Parathyroid adenoma (tissue), 2 donors: ENCODE measurements at regions not wholly inside any gene's neighbourhood (a gene's known extent, or its start where the extent isn't known, plus 50 kb on each side); places are given as distances from the start of the nearest gene placed in this dataset.

ENCODE experiments used
- H2AFZ ChIP-seq: fragments of 300-600 bp; sonication (generic); one replicate; pipeline ENCODE4 v1.7.0; 2017; ENCODE audit warnings: antibody characterized with exemption, mild to moderate bottlenecking
- H3K27ac ChIP-seq: fragments of 300-600 bp; sonication (generic); one replicate; pipeline ENCODE4 v1.7.0; 2017
- H3K27me3 ChIP-seq: fragments of 300-600 bp; sonication (generic); one replicate; pipeline ENCODE4 v1.7.0; 2017; ENCODE audit warnings: low read length; ENCODE audit not compliant: control insufficient read depth, insufficient read depth
- H3K36me3 ChIP-seq: fragments of 300-600 bp; sonication (generic); one replicate; pipeline ENCODE4 v1.7.0; 2017; ENCODE audit warnings: low read length; ENCODE audit not compliant: control insufficient read depth, insufficient read depth
- H3K4me1 ChIP-seq: fragments of 300-600 bp; sonication (generic); one replicate; pipeline ENCODE4 v1.7.0; 2017; ENCODE audit warnings: control low read depth
- H3K4me2 ChIP-seq: fragments of 300-600 bp; sonication (generic); one replicate; pipeline ENCODE4 v1.7.0; 2017; ENCODE audit warnings: low read length
- H3K4me3 ChIP-seq: fragments of 300-600 bp; sonication (generic); one replicate; pipeline ENCODE4 v1.7.0; 2017; ENCODE audit warnings: low read depth, low read length
- H3K79me2 ChIP-seq: fragments of 300-600 bp; sonication (generic); one replicate; pipeline ENCODE4 v1.7.0; 2017; ENCODE audit warnings: control low read depth
- H3K9ac ChIP-seq: fragments of 300-600 bp; sonication (generic); one replicate; pipeline ENCODE4 v1.7.0; 2017; ENCODE audit warnings: mild to moderate bottlenecking
- H3K9me3 ChIP-seq: fragments of 300-600 bp; sonication (generic); one replicate; pipeline ENCODE4 v1.7.0; 2017; ENCODE audit warnings: low read length; ENCODE audit not compliant: control insufficient read depth
- TF ChIP-seq, protein P1 (sequence below): fragments of 300-600 bp; sonication (generic); IDR thresholded peaks from one replicate; pipeline ENCODE4 v1.7.0; 2017; ENCODE audit warnings: antibody characterized with exemption, mild to moderate bottlenecking
- donor health status: primary hyperparathyroidism.

DNA sequence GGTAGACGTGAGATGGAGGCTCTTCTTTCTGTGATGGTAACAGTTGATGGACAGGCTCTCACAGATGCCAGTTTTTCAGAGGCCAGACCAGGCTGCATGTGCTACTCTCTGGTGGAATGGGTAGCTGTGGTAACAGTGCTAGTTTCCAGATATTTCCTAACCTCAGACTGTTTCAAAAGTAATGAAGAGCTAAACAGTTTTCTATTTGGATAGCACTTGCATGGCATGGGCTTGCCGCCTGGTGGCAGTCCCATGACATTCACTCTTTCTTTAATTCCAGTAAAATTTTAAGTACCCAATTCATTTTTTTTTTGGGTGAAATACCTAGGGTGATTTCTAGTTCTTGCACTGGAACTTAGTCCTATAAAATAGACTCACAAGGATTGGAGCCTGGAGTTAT lies 220.2 kb upstream of the MAD2L1 start:
- Histone ChIP-seq H3K27me3 (no peaks in the 10 kb centered on the region), H3K27ac (no peak overlapping the region), H3K79me2 (no peaks in the 10 kb centered on the region), H3K9ac (no peak overlapping the region), H3K4me2 (no peak overlapping the region), H3K4me1 (no peaks in the 10 kb centered on the region), H2AFZ (no peak overlapping the region), H3K36me3 (no peaks in the 10 kb centered on the region), H3K4me3 (no peak overlapping the region), H3K9me3 (no peaks in the 10 kb centered on the region)
- TF ChIP-seq, protein P1, sequence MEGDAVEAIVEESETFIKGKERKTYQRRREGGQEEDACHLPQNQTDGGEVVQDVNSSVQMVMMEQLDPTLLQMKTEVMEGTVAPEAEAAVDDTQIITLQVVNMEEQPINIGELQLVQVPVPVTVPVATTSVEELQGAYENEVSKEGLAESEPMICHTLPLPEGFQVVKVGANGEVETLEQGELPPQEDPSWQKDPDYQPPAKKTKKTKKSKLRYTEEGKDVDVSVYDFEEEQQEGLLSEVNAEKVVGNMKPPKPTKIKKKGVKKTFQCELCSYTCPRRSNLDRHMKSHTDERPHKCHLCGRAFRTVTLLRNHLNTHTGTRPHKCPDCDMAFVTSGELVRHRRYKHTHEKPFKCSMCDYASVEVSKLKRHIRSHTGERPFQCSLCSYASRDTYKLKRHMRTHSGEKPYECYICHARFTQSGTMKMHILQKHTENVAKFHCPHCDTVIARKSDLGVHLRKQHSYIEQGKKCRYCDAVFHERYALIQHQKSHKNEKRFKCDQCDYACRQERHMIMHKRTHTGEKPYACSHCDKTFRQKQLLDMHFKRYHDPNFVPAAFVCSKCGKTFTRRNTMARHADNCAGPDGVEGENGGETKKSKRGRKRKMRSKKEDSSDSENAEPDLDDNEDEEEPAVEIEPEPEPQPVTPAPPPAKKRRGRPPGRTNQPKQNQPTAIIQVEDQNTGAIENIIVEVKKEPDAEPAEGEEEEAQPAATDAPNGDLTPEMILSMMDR: no peak

DNA sequence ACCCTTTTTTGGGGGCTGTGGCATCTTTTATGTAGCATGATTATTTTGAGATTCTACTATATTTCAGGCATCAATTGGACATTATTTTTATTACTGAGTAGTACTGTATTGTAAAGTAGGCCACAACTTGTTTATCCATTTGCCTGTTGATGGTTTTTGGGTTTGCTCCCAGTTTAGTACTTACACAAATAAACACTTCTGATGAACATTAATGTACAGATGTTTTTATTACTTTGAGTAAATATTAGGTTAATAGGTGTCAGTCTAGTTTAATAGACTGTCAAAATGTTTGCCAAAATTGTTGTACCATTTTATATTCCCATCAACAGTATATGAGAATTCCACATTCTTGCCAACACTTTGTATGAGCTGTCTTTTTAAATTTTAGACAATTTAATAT lies 214.9 kb upstream of the MAD2L1 start:
- no peak overlapping the region for H2AFZ ChIP-seq
- H3K27me3 ChIP-seq: no peaks in the 10 kb centered on the region
- no peak overlapping the region for H3K27ac ChIP-seq
- H3K9ac ChIP-seq: no peak overlapping the region
- TF ChIP-seq, protein P1: no peak
- H3K36me3 ChIP-seq: no peaks in the 10 kb centered on the region
- H3K79me2 ChIP-seq: no peaks in the 10 kb centered on the region
- H3K4me2 ChIP-seq: no peak overlapping the region
- H3K9me3 ChIP-seq: no peaks in the 10 kb centered on the region
- H3K4me3 ChIP-seq: no peak overlapping the region
- H3K4me1 ChIP-seq: no peaks in the 10 kb centered on the region

DNA sequence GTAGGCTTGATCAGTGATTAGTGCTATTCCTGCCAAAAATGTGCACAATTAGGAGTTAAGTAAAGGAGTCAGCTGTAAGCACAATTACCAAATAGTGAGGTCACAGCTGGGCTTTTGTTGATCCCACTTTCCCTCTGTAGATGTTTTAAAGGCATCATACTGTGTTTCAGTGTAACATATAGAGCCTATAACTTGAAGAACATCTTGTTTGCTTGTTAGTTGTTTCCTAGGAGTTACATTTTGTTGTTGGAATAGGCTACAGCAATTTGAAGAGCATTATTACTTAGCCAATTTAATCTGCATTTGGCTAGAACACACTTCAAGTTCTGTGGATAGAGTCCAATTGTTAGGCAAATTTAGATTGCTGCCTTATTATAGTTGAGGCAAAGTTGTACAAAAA lies 210.7 kb upstream of the MAD2L1 start:
- H3K27ac ChIP-seq: no peak overlapping the region
- no peak overlapping the region for H2AFZ ChIP-seq
- no peaks in the 10 kb centered on the region for H3K36me3 ChIP-seq
- no peak overlapping the region for H3K9ac ChIP-seq
- no peak overlapping the region for H3K4me2 ChIP-seq
- no peaks in the 10 kb centered on the region for H3K9me3 ChIP-seq
- H3K4me1 ChIP-seq: no peaks in the 10 kb centered on the region
- TF ChIP-seq, protein P1: no peak
- H3K79me2 ChIP-seq: no peaks in the 10 kb centered on the region
- no peaks in the 10 kb centered on the region for H3K27me3 ChIP-seq
- H3K4me3 ChIP-seq: no peak overlapping the region

DNA sequence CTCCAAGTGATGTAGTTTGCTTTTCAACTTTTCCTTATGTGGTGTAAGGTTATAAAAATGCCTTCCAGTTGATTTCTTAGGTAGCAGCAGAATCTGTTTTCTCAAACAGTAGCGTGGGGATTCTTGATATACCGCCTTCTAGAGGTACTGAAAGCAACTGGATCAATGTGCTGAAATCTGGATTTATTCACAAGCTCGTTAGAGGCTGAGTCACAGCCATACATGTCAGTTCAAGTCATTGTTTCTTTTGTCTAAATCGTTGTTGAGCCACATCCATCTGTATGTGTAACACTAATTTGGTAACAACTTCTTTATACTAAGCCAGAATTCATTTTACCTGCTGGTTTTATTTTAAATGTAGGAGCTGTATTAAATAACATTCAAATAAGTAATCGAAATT lies 200.0 kb upstream of the MAD2L1 start:
- TF ChIP-seq, protein P1: no peak
- Histone ChIP-seq H3K79me2 (no peaks in the 10 kb centered on the region), H3K4me3 (no peak overlapping the region), H3K27ac (no peak overlapping the region), H3K4me2 (no peak overlapping the region), H3K27me3 (no peaks in the 10 kb centered on the region), H3K4me1 (no peaks in the 10 kb centered on the region), H3K36me3 (no peaks in the 10 kb centered on the region), H3K9ac (no peak overlapping the region), H3K9me3 (no peaks in the 10 kb centered on the region), H2AFZ (no peak overlapping the region)

DNA sequence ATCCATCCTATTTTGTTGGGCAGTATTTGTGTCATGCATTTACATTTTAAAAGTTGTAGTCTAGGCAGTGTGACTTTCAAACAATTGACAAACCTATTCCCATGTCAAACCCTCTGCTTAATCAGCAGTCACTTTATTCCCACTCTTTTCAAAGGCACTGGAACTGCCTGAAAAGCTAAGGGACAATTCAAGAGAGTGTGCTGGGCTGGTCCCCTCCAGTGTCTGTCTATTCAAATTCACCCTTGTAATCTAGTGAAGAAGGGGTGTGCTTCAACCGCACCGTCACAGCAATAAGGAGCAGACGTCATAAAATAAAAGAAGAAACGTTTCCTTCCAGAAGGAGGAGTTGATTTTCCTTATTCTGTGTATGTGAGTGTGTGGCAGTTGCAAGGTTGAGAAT lies 197.0 kb upstream of the MAD2L1 start:
- Histone ChIP-seq H3K79me2 (no peaks in the 10 kb centered on the region), H3K4me2 (no peak overlapping the region), H3K4me3 (no peak overlapping the region), H3K4me1 (no peaks in the 10 kb centered on the region), H3K36me3 (no peaks in the 10 kb centered on the region), H2AFZ (no peak overlapping the region), H3K9me3 (no peaks in the 10 kb centered on the region), H3K27me3 (no peaks in the 10 kb centered on the region), H3K9ac (no peak overlapping the region), H3K27ac (no peak overlapping the region)
- TF ChIP-seq, protein P1: no peak
